Brain microvascular endothelial cell (primary cell): ENCODE measurements at regions not wholly inside any gene's neighbourhood (a gene's known extent, or its start where the extent isn't known, plus 50 kb on each side); places are given as distances from the start of the nearest gene placed in this dataset.
A peak's percentile ranks its signal among the peaks of the same experiment; 100 is the strongest.

ENCODE experiments used
- DNase-seq: peaks from one replicate; pipeline ENCODE4 v3.0.0-alpha.2; 2020
- H3K27ac ChIP-seq: fragments of 250-450 bp; sonication (Bioruptor Pico); 2 replicates; pipeline ENCODE4 v1.5.1; 2020; ENCODE audit warnings: mild to moderate bottlenecking, moderate library complexity
- H3K27me3 ChIP-seq: fragments of 250-450 bp; sonication (Bioruptor Pico); replicated peaks from 2 replicates; pipeline ENCODE4 v1.5.1; 2020; ENCODE audit warnings: mild to moderate bottlenecking
- H3K36me3 ChIP-seq: fragments of 250-450 bp; sonication (Bioruptor Pico); replicated peaks from 2 replicates; pipeline ENCODE4 v1.5.1; 2020; ENCODE audit warnings: mild to moderate bottlenecking
- H3K4me3 ChIP-seq: 2 replicates; pipeline ENCODE4 v1.5.1; 2011; ENCODE audit warnings: low read depth, mild to moderate bottlenecking, control low read depth, low read length, moderate library complexity
- CTCF ChIP-seq: IDR thresholded peaks from 2 replicates; pipeline ENCODE4 v1.5.1; 2011; ENCODE audit warnings: low read depth, mild to moderate bottlenecking, moderate library complexity, low read length, control low read depth, inconsistent platforms; ENCODE audit errors: missing control alignments
- in situ Hi-C: cut with HindIII; loops from 2 replicates; pipeline ENCODE4 v1.10.0; 2017; ENCODE audit warnings: low sequenced_read_pairs, low pct_ligation_motif_present

- in situ Hi-C loops, result no loop called here
- Histone ChIP-seq H3K4me3 (no peak overlapping the region), H3K27ac (no peak overlapping the region), H3K36me3 (no peaks in the 10 kb centered on the region), H3K27me3 (no peaks in the 10 kb centered on the region)
- TF ChIP-seq CTCF, result no peak
- no peak for DNase-seq
Measured at GRCh38 chr6:77037439-77037838, 425.9 kb downstream of the HTR1B start.

- DNase-seq, result peak; percentile 35
- Histone ChIP-seq H3K27me3 (no peaks in the 10 kb centered on the region), H3K27ac (no peak overlapping the region), H3K4me3 (no peak overlapping the region), H3K36me3 (no peaks in the 10 kb centered on the region)
- in situ Hi-C loops, result no loop called here
- no peak for TF ChIP-seq CTCF
Measured at GRCh38 chr6:77036400-77036799, 426.9 kb downstream of the HTR1B start.

GRCh38 chr6:77034161-77034560 lies 429.1 kb downstream of the HTR1B start:
- peak; percentile 98 for DNase-seq
- peak overlapping the region; percentile 66 for H3K27ac ChIP-seq
- H3K36me3 ChIP-seq, result no peaks in the 10 kb centered on the region
- no peak for TF ChIP-seq CTCF
- in situ Hi-C loops, result no loop called here
- no peaks in the 10 kb centered on the region for H3K27me3 ChIP-seq
- H3K4me3 ChIP-seq, result no peak overlapping the region

GRCh38 chr6:77030929-77031674 lies 432.2 kb downstream of the HTR1B start:
- no peak for TF ChIP-seq CTCF
- no peaks in the 10 kb centered on the region for H3K36me3 ChIP-seq
- H3K27me3 ChIP-seq, result no peaks in the 10 kb centered on the region
- peak; percentile 29 for DNase-seq
- in situ Hi-C loops, result no loop called here
- H3K4me3 ChIP-seq, result no peak overlapping the region
- H3K27ac ChIP-seq, result no peak overlapping the region

GRCh38 chr6:77026341-77026740 lies 436.9 kb downstream of the HTR1B start:
- H3K27ac ChIP-seq, result no peak overlapping the region
- in situ Hi-C loops, result no loop called here
- no peak for DNase-seq

More at GRCh38 chr6:77026341-77026740, 436.9 kb downstream of the HTR1B start:
- H3K4me3 ChIP-seq, result no peak overlapping the region
- TF ChIP-seq CTCF, result no peak
- no peaks in the 10 kb centered on the region for H3K36me3 ChIP-seq
- H3K27me3 ChIP-seq, result no peaks in the 10 kb centered on the region
